ENCODE measurements at regions not wholly inside any gene's neighbourhood (a gene's known extent, or its start where the extent isn't known, plus 50 kb on each side); places are given as distances from the start of the nearest gene placed in this dataset.
"Not testable (repeated sequence)": the region's sequence is repeated elsewhere in the genome, so short reads cannot be mapped to it uniquely, and the experiment has no call there.

DNA sequence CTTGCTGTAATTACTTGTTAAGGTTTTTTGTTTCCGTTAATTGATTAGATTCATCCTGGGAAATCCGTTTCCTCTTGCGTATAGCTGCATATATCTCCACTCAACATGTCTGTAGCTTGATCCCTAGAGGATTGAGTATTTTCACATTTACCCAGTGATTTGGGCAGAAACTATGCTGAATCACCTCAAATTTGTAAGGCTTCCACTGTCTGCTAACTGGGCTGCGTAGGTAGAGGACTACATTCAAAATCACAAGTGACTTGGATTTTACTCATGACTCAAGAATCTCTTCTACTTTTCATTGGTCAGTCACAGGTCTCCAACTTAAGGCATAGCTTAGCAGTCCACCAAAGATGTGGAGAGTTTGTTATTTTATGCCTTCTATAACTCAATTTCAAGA, 141.8 kb downstream of the POLR1F start:
- Histone ChIP-seq H3K4me1 (ENCODE audit: control insufficient read depth, insufficient read depth, low read length) (peaks cover 2% of the 10 kb centered on the region), H3K27me3 (ENCODE audit: control insufficient read depth, insufficient read depth, low read length) (no peaks in the 10 kb centered on the region), H3K9me3 (replicated peaks; ENCODE audit: low read length) (no peaks in the 10 kb centered on the region), H3K4me2 (ENCODE audit: low read length) (no peak overlapping the region), H3K4me3 (ENCODE audit: low read length) (no peak overlapping the region), H3K36me3 (ENCODE audit: insufficient read depth, low read length) (no peaks in the 10 kb centered on the region), H3K9ac (ENCODE audit: low read depth, low read length) (no peak overlapping the region)

DNA sequence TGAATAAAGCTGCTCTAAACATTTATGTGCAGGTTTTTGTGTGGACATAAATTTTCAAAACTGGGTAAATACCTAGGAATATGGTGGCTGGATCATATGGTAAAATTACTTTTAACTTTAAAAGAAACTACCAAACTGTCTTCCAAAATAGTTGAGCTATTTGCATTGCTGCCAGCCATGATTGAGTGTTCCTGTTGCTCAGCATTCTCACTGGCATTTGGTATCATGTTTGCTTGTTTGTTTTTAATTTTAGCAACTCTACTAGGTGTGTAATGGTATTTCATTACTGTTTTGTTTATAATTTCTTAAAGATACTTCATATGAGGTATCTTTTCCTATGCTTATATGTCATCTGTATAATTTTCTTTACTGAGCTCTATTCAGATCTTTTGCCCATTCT, 143.2 kb downstream of the POLR1F start:
- Histone ChIP-seq H3K4me3 (ENCODE audit: low read length) (no peak overlapping the region), H3K9me3 (replicated peaks; ENCODE audit: low read length) (no peaks in the 10 kb centered on the region), H3K36me3 (ENCODE audit: insufficient read depth, low read length) (no peaks in the 10 kb centered on the region), H3K4me2 (ENCODE audit: low read length) (no peak overlapping the region), H3K4me1 (ENCODE audit: control insufficient read depth, insufficient read depth, low read length) (peaks cover 16% of the 10 kb centered on the region), H3K27me3 (ENCODE audit: control insufficient read depth, insufficient read depth, low read length) (no peaks in the 10 kb centered on the region), H3K9ac (ENCODE audit: low read depth, low read length) (no peak overlapping the region)

DNA sequence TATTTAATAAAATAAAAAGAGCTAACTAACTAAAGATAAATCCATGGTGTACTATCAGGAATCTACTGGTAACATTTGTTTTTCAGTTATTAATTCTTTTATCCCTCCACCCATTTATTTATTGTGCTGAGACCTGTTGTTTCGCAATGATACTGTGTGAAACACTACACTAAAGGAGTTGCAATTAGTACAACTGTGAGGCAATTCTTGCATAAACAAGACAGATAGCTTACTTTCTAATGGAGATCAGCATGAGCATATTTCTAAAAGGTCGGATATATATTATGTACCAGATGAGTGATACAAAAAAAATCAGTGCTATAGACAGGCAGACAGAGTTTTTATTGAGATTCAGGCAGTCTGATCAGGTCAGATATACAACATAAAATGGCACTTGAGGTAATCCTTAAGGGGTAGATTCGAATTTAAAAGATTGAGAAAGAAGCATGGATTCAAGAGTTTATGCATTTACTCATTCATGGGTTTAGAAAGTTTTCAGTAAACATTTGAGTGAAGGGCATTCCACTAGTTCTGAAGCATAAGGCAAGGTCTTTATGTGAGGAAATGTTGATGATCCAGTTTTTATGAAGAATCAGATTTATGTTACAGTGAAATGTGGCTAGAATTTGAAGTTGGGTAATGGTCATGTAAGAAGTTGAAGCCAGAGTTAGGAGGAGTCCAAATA, 147.6 kb downstream of the POLR1F start:
- Histone ChIP-seq H3K27me3 (ENCODE audit: control insufficient read depth, insufficient read depth, low read length) (no peaks in the 10 kb centered on the region), H3K36me3 (ENCODE audit: insufficient read depth, low read length) (no peaks in the 10 kb centered on the region), H3K4me2 (ENCODE audit: low read length) (peak overlapping the region; percentile 61), H3K4me1 (ENCODE audit: control insufficient read depth, insufficient read depth, low read length) (peaks cover 49% of the 10 kb centered on the region), H3K4me3 (ENCODE audit: low read length) (no peak overlapping the region), H3K9me3 (replicated peaks; ENCODE audit: low read length) (no peaks in the 10 kb centered on the region), H3K9ac (ENCODE audit: low read depth, low read length) (peak overlapping the region; percentile 79)

DNA sequence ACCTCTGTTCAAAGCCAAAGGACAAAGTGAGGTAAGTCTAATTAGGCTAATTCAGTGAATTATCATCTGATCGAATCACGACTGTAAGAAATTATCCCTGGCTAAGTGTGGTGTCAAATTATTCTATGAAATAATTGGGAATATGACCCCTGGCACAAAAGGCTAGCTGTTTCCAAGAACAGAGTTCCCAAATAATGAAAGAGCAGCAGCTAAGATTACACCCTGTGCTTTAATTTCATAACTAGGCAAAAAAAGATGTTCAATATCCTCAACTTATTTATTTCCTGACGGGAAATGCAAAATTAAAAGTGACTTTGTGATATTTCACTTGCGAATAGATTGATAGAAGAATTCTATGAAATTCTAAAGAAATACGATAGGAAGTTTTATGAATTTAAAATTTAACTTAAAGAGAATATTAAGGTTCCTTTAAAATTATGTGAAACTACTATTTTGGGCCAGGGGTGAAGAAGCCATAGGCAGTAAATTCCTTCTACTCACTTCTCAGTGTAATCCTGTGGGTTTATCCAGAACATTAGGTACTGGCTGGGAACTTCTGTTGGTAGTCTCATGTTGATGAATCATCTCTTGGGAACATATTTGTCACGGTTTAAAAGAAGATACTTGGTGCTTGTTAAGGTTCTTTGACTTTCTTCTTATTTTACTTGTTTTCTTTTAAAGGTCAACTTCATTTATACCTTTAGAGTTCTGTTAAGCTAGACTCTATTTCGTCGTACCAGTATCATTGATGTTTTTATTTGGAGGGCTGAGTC, 148.5 kb downstream of the POLR1F start:
- Histone ChIP-seq H3K27me3 (ENCODE audit: control insufficient read depth, insufficient read depth, low read length) (no peaks in the 10 kb centered on the region), H3K9ac (ENCODE audit: low read depth, low read length) (peak overlapping the region; percentile 83), H3K9me3 (replicated peaks; ENCODE audit: low read length) (no peaks in the 10 kb centered on the region), H3K4me2 (ENCODE audit: low read length) (peak overlapping the region; percentile 61), H3K4me3 (ENCODE audit: low read length) (peak overlapping the region; percentile 6), H3K4me1 (ENCODE audit: control insufficient read depth, insufficient read depth, low read length) (peaks cover 49% of the 10 kb centered on the region), H3K36me3 (ENCODE audit: insufficient read depth, low read length) (no peaks in the 10 kb centered on the region)

DNA sequence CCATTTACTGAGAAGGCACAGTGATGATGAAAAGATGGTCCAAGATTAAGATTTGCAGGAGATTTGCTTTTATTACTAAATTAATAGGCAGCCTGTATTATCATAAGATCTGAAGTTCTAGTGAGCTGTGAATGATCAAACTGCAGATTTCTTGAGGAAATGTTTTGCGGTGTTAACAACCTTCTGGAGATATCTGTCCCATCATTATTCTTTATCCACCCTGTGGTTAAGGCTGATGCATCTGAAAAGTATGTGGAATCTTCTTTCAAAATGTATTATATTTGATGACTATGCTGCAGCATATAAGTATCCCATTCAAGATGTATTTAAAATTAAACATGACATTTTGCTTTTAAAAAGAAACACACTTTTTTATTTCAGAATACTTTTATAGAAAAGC, 150.3 kb downstream of the POLR1F start:
- Histone ChIP-seq H3K4me1 (ENCODE audit: control insufficient read depth, insufficient read depth, low read length) (peaks cover 54% of the 10 kb centered on the region), H3K9ac (ENCODE audit: low read depth, low read length) (peak overlapping the region; percentile 83), H3K4me2 (ENCODE audit: low read length) (peak overlapping the region; percentile 71), H3K27me3 (ENCODE audit: control insufficient read depth, insufficient read depth, low read length) (no peaks in the 10 kb centered on the region), H3K4me3 (ENCODE audit: low read length) (peak overlapping the region; percentile 5), H3K9me3 (replicated peaks; ENCODE audit: low read length) (no peaks in the 10 kb centered on the region), H3K36me3 (ENCODE audit: insufficient read depth, low read length) (no peaks in the 10 kb centered on the region)

DNA sequence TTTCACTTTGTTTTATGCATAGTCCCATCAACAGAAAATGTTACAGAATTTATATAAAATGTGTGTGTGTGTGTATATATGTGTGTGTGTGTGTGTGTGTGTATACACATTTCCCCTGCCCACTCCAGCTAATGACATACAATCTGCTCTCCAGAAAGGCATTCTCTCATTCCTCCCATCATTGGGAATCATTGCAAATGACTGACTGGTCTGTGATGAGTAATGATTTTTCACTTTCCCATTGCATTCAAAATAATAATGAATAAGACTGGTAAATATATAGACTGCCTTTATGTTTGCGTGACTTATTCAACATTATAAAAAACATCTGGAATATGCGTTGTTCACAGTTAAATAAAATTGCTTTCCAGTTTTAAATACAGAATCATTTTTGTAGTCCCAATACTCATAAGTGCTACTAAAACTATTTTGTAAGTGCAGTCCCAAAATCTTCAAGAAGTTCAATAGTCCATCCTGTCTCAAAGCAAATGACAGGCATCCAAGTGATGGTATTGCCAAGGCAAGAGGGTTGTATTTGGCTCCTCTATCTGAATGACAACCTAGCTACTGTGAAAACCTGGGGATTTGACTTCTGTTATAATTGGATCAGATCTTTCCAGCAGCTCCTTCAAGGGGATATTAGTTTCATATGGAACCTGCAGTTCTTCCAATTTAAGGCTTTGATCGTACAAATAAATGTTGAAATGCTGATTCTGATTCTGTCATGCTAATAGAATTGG, 150.9 kb downstream of the POLR1F start:
- H3K27me3 ChIP-seq (ENCODE audit: control insufficient read depth, insufficient read depth, low read length): no peaks in the 10 kb centered on the region
- no peaks in the 10 kb centered on the region for H3K36me3 ChIP-seq (ENCODE audit: insufficient read depth, low read length)
- peaks cover 55% of the 10 kb centered on the region for H3K4me1 ChIP-seq (ENCODE audit: control insufficient read depth, insufficient read depth, low read length)
- peak overlapping the region; percentile 71 for H3K4me2 ChIP-seq (ENCODE audit: low read length)
- H3K4me3 ChIP-seq (ENCODE audit: low read length): peak overlapping the region; percentile 5
- H3K9me3 ChIP-seq (replicated peaks; ENCODE audit: low read length): no peaks in the 10 kb centered on the region
- peak overlapping the region; percentile 83 for H3K9ac ChIP-seq (ENCODE audit: low read depth, low read length)

DNA sequence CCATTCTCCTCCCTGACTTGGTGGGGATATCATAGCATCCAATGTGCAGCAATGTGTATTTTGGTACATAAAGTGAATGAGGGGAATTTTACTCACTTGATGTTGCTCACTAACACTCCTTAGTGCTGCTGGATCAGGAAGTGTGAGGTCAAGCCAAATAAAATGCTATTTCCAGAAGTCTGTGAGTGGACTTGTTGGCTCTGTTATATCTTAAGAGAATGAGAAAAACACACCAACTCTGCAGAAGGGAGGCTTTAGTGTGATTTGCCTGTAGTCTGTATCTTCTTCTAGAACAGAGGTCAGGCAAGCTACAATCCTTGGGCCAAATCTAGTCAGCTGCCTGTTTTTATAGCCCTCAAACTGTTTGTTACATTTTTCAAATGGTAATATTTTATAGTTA, 154.3 kb downstream of the POLR1F start:
- H3K36me3 ChIP-seq (ENCODE audit: insufficient read depth, low read length): no peaks in the 10 kb centered on the region
- no peaks in the 10 kb centered on the region for H3K27me3 ChIP-seq (ENCODE audit: control insufficient read depth, insufficient read depth, low read length)
- peaks cover 39% of the 10 kb centered on the region for H3K4me1 ChIP-seq (ENCODE audit: control insufficient read depth, insufficient read depth, low read length)
- no peak overlapping the region for H3K9ac ChIP-seq (ENCODE audit: low read depth, low read length)
- no peak overlapping the region for H3K4me2 ChIP-seq (ENCODE audit: low read length)
- H3K4me3 ChIP-seq (ENCODE audit: low read length): no peak overlapping the region
- H3K9me3 ChIP-seq (replicated peaks; ENCODE audit: low read length): no peaks in the 10 kb centered on the region

DNA sequence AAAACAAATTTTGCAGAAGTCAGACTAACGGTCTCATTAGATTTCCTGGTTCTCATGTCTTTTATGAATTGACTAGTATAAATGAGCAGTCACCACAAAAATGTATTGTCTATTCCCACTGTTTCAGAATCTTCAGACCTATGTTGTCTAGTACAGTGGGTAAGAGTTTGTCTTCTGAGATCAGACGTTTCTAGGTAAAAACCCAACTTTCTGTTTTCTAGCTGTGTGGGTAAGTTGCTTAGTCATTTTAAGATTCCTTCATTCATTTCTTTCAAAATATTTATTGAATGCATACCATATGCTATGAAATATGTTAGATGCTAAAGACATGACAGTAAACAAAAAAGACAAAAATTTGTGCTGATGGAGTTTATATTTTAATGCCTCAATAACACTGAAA, 156.3 kb downstream of the POLR1F start:
- Histone ChIP-seq H3K9me3 (replicated peaks; ENCODE audit: low read length) (no peaks in the 10 kb centered on the region), H3K27me3 (ENCODE audit: control insufficient read depth, insufficient read depth, low read length) (no peaks in the 10 kb centered on the region), H3K4me3 (ENCODE audit: low read length) (no peak overlapping the region), H3K4me2 (ENCODE audit: low read length) (no peak overlapping the region), H3K36me3 (ENCODE audit: insufficient read depth, low read length) (no peaks in the 10 kb centered on the region), H3K9ac (ENCODE audit: low read depth, low read length) (no peak overlapping the region), H3K4me1 (ENCODE audit: control insufficient read depth, insufficient read depth, low read length) (peaks cover 20% of the 10 kb centered on the region)

DNA sequence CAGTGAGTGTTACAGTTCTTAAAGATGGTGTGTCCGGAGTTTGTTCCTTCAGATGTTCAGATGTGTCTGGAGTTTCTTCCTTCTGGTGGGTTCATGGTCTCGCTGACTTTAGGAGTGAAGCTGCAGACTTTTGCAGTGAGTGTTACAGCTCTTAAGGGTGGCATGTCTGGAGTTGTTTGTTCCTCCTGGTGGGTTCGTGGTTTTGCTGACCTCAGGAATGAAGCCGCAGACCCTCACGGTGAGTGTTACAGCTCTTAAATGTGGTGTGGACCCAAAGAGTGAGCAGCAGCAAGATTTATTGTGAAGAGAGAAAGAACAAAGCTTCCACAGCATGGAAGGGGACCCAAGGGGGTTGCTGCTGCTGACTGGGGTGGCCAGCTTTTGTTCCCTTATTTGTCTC, 159.6 kb downstream of the POLR1F start:
- not testable (repeated sequence) for H3K4me3 ChIP-seq (ENCODE audit: low read length); H3K4me1 ChIP-seq (ENCODE audit: control insufficient read depth, insufficient read depth, low read length); H3K9me3 ChIP-seq (replicated peaks; ENCODE audit: low read length); H3K9ac ChIP-seq (ENCODE audit: low read depth, low read length); H3K4me2 ChIP-seq (ENCODE audit: low read length); H3K27me3 ChIP-seq (ENCODE audit: control insufficient read depth, insufficient read depth, low read length); H3K36me3 ChIP-seq (ENCODE audit: insufficient read depth, low read length)

DNA sequence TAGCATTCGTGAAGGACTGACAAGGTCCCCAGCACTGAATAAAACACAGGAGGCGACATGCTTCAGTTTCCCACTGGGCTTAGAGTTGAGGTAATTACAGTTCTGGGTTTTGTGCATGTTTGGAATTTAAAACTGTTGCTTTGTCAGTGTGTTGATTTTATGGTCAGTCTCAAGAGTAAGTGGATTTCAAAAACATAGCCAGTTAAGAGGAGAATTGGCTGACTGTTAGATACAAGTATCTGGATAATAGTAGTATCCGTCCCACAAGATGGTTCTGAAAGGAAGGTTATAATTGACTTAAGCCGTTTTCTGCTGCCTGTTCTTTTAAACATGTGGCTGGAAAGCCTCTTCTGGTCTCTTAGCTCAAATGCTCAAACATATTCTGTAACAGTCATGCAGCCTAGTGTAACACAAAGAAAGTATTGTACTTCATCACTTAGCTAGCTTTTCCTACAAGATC, 170.9 kb downstream of the POLR1F start:
- H3K9ac ChIP-seq (ENCODE audit: low read depth, low read length): peak overlapping the region; percentile 32
- no peaks in the 10 kb centered on the region for H3K36me3 ChIP-seq (ENCODE audit: insufficient read depth, low read length)
- H3K4me3 ChIP-seq (ENCODE audit: low read length): peak overlapping the region; percentile 2
- H3K27me3 ChIP-seq (ENCODE audit: control insufficient read depth, insufficient read depth, low read length): no peaks in the 10 kb centered on the region
- peaks cover 4% of the 10 kb centered on the region for H3K9me3 ChIP-seq (replicated peaks; ENCODE audit: low read length)
- peak overlapping the region; percentile 36 for H3K4me2 ChIP-seq (ENCODE audit: low read length)
- peaks cover 19% of the 10 kb centered on the region for H3K4me1 ChIP-seq (ENCODE audit: control insufficient read depth, insufficient read depth, low read length)

DNA sequence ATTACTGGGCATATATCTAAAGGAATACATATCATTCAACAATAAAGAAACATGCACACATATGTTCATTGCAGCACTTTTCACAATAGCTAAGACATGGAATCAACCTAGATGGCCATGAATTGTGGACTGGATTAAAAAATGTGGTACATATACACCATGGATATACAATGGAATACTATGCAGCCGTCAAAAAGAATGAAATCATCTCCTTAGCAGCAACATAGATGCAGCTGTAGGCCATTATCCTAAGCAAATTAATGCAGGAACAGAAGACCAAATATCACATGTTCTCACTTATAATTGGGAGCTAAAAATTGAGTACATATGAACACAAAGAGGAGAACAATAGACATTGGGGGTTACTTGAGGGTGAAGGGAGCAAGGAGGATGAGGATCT, 175.6 kb downstream of the POLR1F start:
- Histone ChIP-seq H3K9me3 (replicated peaks; ENCODE audit: low read length) (peaks cover 4% of the 10 kb centered on the region), H3K4me3 (ENCODE audit: low read length) (no peak overlapping the region), H3K36me3 (ENCODE audit: insufficient read depth, low read length) (no peaks in the 10 kb centered on the region), H3K4me1 (ENCODE audit: control insufficient read depth, insufficient read depth, low read length) (peaks cover 25% of the 10 kb centered on the region), H3K9ac (ENCODE audit: low read depth, low read length) (no peak overlapping the region), H3K27me3 (ENCODE audit: control insufficient read depth, insufficient read depth, low read length) (no peaks in the 10 kb centered on the region), H3K4me2 (ENCODE audit: low read length) (no peak overlapping the region)
